OCI-LY7 (cell line): ENCODE measurements at regions not wholly inside any gene's neighbourhood (a gene's known extent, or its start where the extent isn't known, plus 50 kb on each side); places are given as distances from the start of the nearest gene placed in this dataset.

ENCODE experiments used
- BruUV-seq: library from RNA; stranded (reverse); fragments of 400-500 nt; replicated peaks from 2 replicates; lab custom pipeline; 2021; lab: Mats Ljungman, UMichigan
- CTCF ChIA-PET: fragments of 300-600 bp; sonication (Branson Sonifier 250); formaldehyde crosslinking; loops from one replicate; lab custom pipeline; 2022; ENCODE audit warnings: antibody characterized with exemption; ENCODE audit not compliant: unreplicated experiment; lab: Charles Lee
- POLR2A ChIA-PET: fragments of 300-600 bp; sonication (Branson Sonifier 250); formaldehyde crosslinking; loops from one replicate; lab custom pipeline; 2022; ENCODE audit warnings: antibody characterized with exemption; lab: Charles Lee
- DNase-seq: peaks from one replicate; pipeline ENCODE4 v3.0.0-alpha.2; 2015; ENCODE audit warnings: low spot score
- H2AFZ ChIP-seq: fragments of 200-600 bp; sonication (generic), shearing (Covaris generic); 2 replicates; pipeline ENCODE4 v1.6.1; 2014; ENCODE audit warnings: mild to moderate bottlenecking, antibody characterized with exemption, low read length, moderate library complexity
- H3K27ac ChIP-seq: fragments of 200-600 bp; sonication (generic); 2 replicates; pipeline ENCODE4 v1.5.1; 2014; ENCODE audit warnings: mixed run types, low read depth, mild to moderate bottlenecking, moderate library complexity, low read length, inconsistent platforms; ENCODE audit not compliant: poor library complexity, severe bottlenecking
- H3K36me3 ChIP-seq: fragments of 200-600 bp; sonication (generic); 2 replicates; pipeline ENCODE4 v1.6.1; 2014; ENCODE audit warnings: mild to moderate bottlenecking, antibody characterized with exemption, low read length, moderate library complexity, mixed read lengths; ENCODE audit not compliant: insufficient read depth
- H3K4me1 ChIP-seq: fragments of 200-600 bp; sonication (generic); 2 replicates; pipeline ENCODE4 v1.5.1; 2014; ENCODE audit warnings: mild to moderate bottlenecking, low read length; ENCODE audit not compliant: insufficient read depth, poor library complexity, severe bottlenecking
- H3K4me2 ChIP-seq: fragments of 200-600 bp; sonication (generic); 2 replicates; pipeline ENCODE4 v1.6.1; 2014; ENCODE audit warnings: mild to moderate bottlenecking, low read length
- H3K4me3 ChIP-seq: fragments of 200-600 bp; sonication (generic); 2 replicates; pipeline ENCODE4 v1.5.1; 2014; ENCODE audit warnings: mild to moderate bottlenecking, low read depth, low read length; ENCODE audit not compliant: poor library complexity, severe bottlenecking
- H3K79me2 ChIP-seq: fragments of 200-600 bp; sonication (generic); 2 replicates; pipeline ENCODE4 v1.6.1; 2016; ENCODE audit warnings: low read depth, mild to moderate bottlenecking, low read length, moderate library complexity, mixed read lengths; ENCODE audit not compliant: insufficient read depth
- H3K9me2 ChIP-seq: fragments of 200-600 bp; sonication (generic); 2 replicates; pipeline ENCODE4 v1.6.1; 2016; ENCODE audit warnings: mild to moderate bottlenecking, low read length, mixed read lengths; ENCODE audit not compliant: insufficient read depth
- H3K9me3 ChIP-seq: fragments of 200-600 bp; sonication (generic); 2 replicates; pipeline ENCODE4 v1.6.1; 2014; ENCODE audit warnings: mild to moderate bottlenecking, mixed run types, low read length, mixed read lengths
- H4K20me1 ChIP-seq: fragments of 200-600 bp; sonication (generic); 2 replicates; pipeline ENCODE4 v1.6.1; 2014; ENCODE audit warnings: mild to moderate bottlenecking, antibody characterized with exemption, low read length, moderate library complexity, mixed read lengths; ENCODE audit not compliant: insufficient read depth
- EZH2phosphoT487 ChIP-seq: fragments of 200-600 bp; sonication (generic); IDR thresholded peaks from 2 replicates; pipeline ENCODE4 v1.6.1; 2018; ENCODE audit warnings: low read depth, borderline replicate concordance, mild to moderate bottlenecking, mixed run types, antibody characterized with exemption, low read length, moderate library complexity, mixed read lengths
- intact Hi-C: fragments of 100-400 bp; cut with micrococcal nuclease; formaldehyde crosslinking; loops from one replicate; pipeline ENCODE4 v1.10.0; 2022; ENCODE audit not compliant: unreplicated experiment
- TF ChIP-seq, protein P1 (sequence below): fragments of 200-600 bp; sonication (generic); conservative IDR thresholded peaks from 2 replicates; pipeline ENCODE4 v1.5.1; 2014; ENCODE audit warnings: mild to moderate bottlenecking, antibody characterized with exemption, low read length, moderate library complexity, mixed read lengths

DNA sequence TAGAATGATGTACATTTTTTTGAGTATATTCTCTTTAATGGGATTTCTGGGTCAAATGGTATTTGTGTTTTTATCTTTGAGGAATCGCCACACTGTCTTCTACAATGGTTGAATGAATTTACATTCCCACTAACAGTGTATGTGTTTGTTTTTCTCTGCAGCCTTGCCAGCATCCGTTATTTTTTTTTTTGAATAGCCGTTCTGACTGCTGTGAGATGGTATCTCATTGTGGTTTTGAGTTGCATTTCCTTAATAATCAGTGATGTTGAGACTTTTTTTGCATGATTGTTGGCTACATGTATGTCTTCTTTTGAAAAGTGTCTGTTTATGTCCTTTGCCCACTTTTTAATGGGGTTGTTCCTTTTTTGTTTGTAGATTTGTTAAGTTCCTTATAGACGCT is 172.7 kb upstream of the CDH8 start:
- no peaks in the 10 kb centered on the region for H3K36me3 ChIP-seq
- DNase-seq: no peak
- intact Hi-C loops: no loop called here
- TF ChIP-seq, protein P1, sequence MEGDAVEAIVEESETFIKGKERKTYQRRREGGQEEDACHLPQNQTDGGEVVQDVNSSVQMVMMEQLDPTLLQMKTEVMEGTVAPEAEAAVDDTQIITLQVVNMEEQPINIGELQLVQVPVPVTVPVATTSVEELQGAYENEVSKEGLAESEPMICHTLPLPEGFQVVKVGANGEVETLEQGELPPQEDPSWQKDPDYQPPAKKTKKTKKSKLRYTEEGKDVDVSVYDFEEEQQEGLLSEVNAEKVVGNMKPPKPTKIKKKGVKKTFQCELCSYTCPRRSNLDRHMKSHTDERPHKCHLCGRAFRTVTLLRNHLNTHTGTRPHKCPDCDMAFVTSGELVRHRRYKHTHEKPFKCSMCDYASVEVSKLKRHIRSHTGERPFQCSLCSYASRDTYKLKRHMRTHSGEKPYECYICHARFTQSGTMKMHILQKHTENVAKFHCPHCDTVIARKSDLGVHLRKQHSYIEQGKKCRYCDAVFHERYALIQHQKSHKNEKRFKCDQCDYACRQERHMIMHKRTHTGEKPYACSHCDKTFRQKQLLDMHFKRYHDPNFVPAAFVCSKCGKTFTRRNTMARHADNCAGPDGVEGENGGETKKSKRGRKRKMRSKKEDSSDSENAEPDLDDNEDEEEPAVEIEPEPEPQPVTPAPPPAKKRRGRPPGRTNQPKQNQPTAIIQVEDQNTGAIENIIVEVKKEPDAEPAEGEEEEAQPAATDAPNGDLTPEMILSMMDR: no peak
- no peak for TF ChIP-seq EZH2phosphoT487
- no peak overlapping the region for H3K4me2 ChIP-seq
- CTCF ChIA-PET: no interaction called here
- H3K9me2 ChIP-seq: no peaks in the 10 kb centered on the region
- H3K27ac ChIP-seq: no peak overlapping the region
- no TSS peak for BruUV-seq
- H4K20me1 ChIP-seq: no peaks in the 10 kb centered on the region
- H3K79me2 ChIP-seq: no peaks in the 10 kb centered on the region
- H2AFZ ChIP-seq: no peak overlapping the region
- POLR2A ChIA-PET: no interaction called here
- no peaks in the 10 kb centered on the region for H3K4me1 ChIP-seq
- no peaks in the 10 kb centered on the region for H3K9me3 ChIP-seq
- no peak overlapping the region for H3K4me3 ChIP-seq

DNA sequence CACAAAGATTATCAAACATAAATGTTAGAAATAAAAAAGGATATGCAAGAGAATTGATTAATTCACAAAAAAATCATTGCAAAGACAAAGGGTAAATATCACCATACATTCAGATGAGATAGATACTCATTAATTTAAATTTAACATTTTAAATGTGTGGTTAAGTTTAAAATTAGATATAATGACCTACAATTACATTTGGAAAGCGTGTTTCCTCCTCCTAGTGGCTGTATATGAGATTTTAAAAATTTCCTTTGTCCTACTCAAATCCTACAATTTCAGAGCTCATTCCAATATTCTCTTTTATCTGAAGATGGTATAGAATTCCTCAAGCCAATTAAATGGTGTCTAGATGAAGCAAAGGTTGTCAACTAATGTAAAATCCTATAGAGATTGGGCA is 169.2 kb upstream of the CDH8 start:
- BruUV-seq: no TSS peak
- CTCF ChIA-PET: no interaction called here
- no peak for TF ChIP-seq EZH2phosphoT487
- TF ChIP-seq, protein P1: no peak

DNA sequence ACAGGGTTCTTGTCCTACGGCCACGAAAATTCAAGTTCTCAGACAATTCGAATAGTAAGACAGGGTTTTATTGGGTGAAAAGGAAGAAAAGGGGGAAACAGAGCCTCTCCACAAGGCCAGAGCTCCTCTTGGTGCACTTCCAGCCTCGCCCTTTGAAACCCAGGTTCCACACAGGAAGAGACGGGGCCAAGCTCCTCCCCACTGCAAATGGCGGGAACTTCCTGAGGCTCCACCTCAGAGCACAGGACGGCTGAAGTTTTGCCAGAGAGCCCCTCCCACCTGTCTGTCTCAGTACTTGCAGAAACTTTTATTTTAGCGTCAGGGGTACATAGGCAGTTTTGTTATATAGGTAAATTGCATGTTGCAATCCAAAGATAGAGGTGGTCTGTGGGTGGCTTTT is 165.7 kb upstream of the CDH8 start:
- no peaks in the 10 kb centered on the region for H4K20me1 ChIP-seq
- no peaks in the 10 kb centered on the region for H3K9me3 ChIP-seq
- no peaks in the 10 kb centered on the region for H3K36me3 ChIP-seq
- no TSS peak for BruUV-seq
- intact Hi-C loops: no loop called here
- H3K27ac ChIP-seq: no peak overlapping the region
- H3K4me3 ChIP-seq: no peak overlapping the region
- TF ChIP-seq, protein P1: no peak
- TF ChIP-seq EZH2phosphoT487: no peak
- H2AFZ ChIP-seq: no peak overlapping the region
- ChIA-PET POLR2A (interaction anchor here (0.5 to 1.2 kb wide), 3 partner anchors 9 to 765 kb away, joined by 3 to 4 read pairs (median 3); no protein-coding TSS in a partner anchor), CTCF (no interaction called here)
- H3K4me2 ChIP-seq: no peak overlapping the region
- DNase-seq: no peak
- H3K79me2 ChIP-seq: no peaks in the 10 kb centered on the region
- H3K4me1 ChIP-seq: no peaks in the 10 kb centered on the region
- H3K9me2 ChIP-seq: no peaks in the 10 kb centered on the region

More for the DNA sequence above, 169.2 kb upstream of the CDH8 start:
- H3K36me3 ChIP-seq: no peaks in the 10 kb centered on the region
- no peaks in the 10 kb centered on the region for H3K9me2 ChIP-seq
- POLR2A ChIA-PET: interaction anchor here (0.6 kb wide), 1 partner anchor 645 kb away, joined by 3 read pairs; no protein-coding TSS in a partner anchor
- no peak overlapping the region for H3K4me2 ChIP-seq
- H3K27ac ChIP-seq: no peak overlapping the region
- intact Hi-C loops: no loop called here
- H3K4me1 ChIP-seq: no peaks in the 10 kb centered on the region
- H3K79me2 ChIP-seq: no peaks in the 10 kb centered on the region
- H4K20me1 ChIP-seq: no peaks in the 10 kb centered on the region
- no peak overlapping the region for H3K4me3 ChIP-seq
- no peak overlapping the region for H2AFZ ChIP-seq
- H3K9me3 ChIP-seq: no peaks in the 10 kb centered on the region
- DNase-seq: no peak
